ENCODE measurements at regions not wholly inside any gene's neighbourhood (a gene's known extent, or its start where the extent isn't known, plus 50 kb on each side); places are given as distances from the start of the nearest gene placed in this dataset.

DNA sequence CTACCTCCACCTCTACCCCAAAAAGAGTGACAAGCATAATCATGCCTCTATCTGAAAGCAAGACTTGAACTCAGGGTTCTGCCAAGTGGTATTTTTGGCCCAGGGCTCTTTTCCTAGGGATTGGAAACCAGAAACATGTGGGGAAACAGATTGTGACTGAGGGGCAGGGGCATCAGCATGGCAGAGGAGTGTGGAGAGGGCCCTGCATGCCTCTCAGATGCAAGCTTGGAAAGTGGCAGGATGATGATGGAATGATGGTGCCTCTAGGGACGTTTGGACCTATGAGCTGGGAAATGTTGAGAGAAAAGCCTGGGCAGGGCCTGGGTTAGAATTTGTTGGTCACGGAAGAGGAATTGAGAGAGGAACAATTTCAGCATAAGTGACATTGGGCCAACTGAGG is 78.4 kb upstream of the LEP start:
- Histone ChIP-seq H3K4me2 (ENCODE audit: insufficient read depth, low read length) (no peak overlapping the region), H3K4me1 (ENCODE audit: control insufficient read depth, extremely low read depth, insufficient read depth, low read length) (peaks cover under 1% of the 10 kb centered on the region), H4K20me1 (replicated peaks; ENCODE audit: control insufficient read depth, extremely low read depth, insufficient read depth, low read length) (no peaks in the 10 kb centered on the region), H2AFZ (ENCODE audit: low read depth, low read length) (no peak overlapping the region), H3K27ac (ENCODE audit: insufficient read depth, low read depth, low read length) (no peak overlapping the region), H3K79me2 (ENCODE audit: control insufficient read depth, insufficient read depth, low read length) (no peaks in the 10 kb centered on the region), H3K9ac (replicated peaks; ENCODE audit: extremely low read depth, insufficient read depth, low read length) (no peak overlapping the region), H3K27me3 (ENCODE audit: control insufficient read depth in 2 of 2, insufficient read depth in 2 of 2, low read length in 2 of 2) (peaks cover 46 to 47% of the 10 kb centered on the region in 2 experiments), H3K36me3 (ENCODE audit: control insufficient read depth in 2 of 2, extremely low read depth in 1 of 2, insufficient read depth in 2 of 2, low read length in 2 of 2) (no peaks in the 10 kb centered on the region), H3K9me3 (replicated peaks; ENCODE audit: control insufficient read depth, insufficient read depth, low read length) (no peaks in the 10 kb centered on the region), H3K4me3 (replicated peaks in 1 of 3; ENCODE audit: insufficient read depth in 1 of 3, low read depth in 1 of 3, low read length in 3 of 3) (no peak overlapping the region), H3K9me1 (replicated peaks; ENCODE audit: control insufficient read depth, extremely low read depth, insufficient read depth, low read length) (no peaks in the 10 kb centered on the region)
- dilution Hi-C loops (cut with MboI; ENCODE audit: extremely low pct_ligation_motif_present, low sequenced_read_pairs): no loop called here
- no peak for FAIRE-seq
- DNase-seq (ENCODE audit: low read depth, low spot score): no peak
- no TSS peak for BruUV-seq (replicated peaks)
- intact Hi-C loops (cut with micrococcal nuclease): no loop called here
- CTCF ChIA-PET: no interaction called here
- POLR2A ChIA-PET: no interaction called here
- no peak for TF ChIP-seq FOS (IDR thresholded peaks at IDR 0.05; ENCODE audit: borderline replicate concordance, insufficient read depth, low read length)
- TF ChIP-seq GATA2 (IDR thresholded peaks at IDR 0.05; ENCODE audit: insufficient read depth, insufficient read length, low read depth, low read length): no peak
- TF ChIP-seq POLR2A (IDR thresholded peaks at IDR 0.05; ENCODE audit: low read depth, low read length): no peak
- TF ChIP-seq, protein P1, sequence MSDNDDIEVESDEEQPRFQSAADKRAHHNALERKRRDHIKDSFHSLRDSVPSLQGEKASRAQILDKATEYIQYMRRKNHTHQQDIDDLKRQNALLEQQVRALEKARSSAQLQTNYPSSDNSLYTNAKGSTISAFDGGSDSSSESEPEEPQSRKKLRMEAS (IDR thresholded peaks at IDR 0.05; ENCODE audit: insufficient read depth, insufficient read length): no peak
- TF ChIP-seq JUN (IDR thresholded peaks at IDR 0.05; ENCODE audit: borderline replicate concordance, insufficient read depth, insufficient read length, low read depth): no peak
- no peak for TF ChIP-seq MYC (IDR thresholded peaks at IDR 0.05; ENCODE audit: low read depth, low read length)
- TF ChIP-seq CTCF (IDR thresholded peaks at IDR 0.05; ENCODE audit: extremely low read depth in 1 of 2, insufficient read depth in 1 of 2, low read depth in 1 of 2, low read length in 2 of 2): no peak
- no peak for TF ChIP-seq EZH2 (IDR thresholded peaks at IDR 0.05; ENCODE audit: borderline replicate concordance, low read depth, low read length, severe bottlenecking)
- no peak for TF ChIP-seq POLR2AphosphoS5 (IDR thresholded peaks at IDR 0.05; ENCODE audit: insufficient read depth, low read depth, low read length)
